ENCODE measurements at regions not wholly inside any gene's neighbourhood (a gene's known extent, or its start where the extent isn't known, plus 50 kb on each side); places are given as distances from the start of the nearest gene placed in this dataset.

GRCh38 chr6:144820270-144820669, 535.1 kb downstream of the UTRN start:
- POLR2A ChIA-PET = no interaction called here
- WGBS (ENCODE audit: low lambda C conversion rate) = 96% methylated on average over 1 of the region's 1 CpG
- intact Hi-C loops (cut with micrococcal nuclease; ENCODE audit: unreplicated experiment) = no loop called here
- TF ChIP-seq TIGD3 (CRISPR knock-in tag; IDR thresholded peaks at IDR 0.05; ENCODE audit: borderline replicate concordance) = no peak
- TF ChIP-seq PCBP1 (IDR thresholded peaks at IDR 0.05; ENCODE audit: borderline replicate concordance, low read depth, low read length) = no peak
- TF ChIP-seq MXD4 (CRISPR knock-in tag; IDR thresholded peaks at IDR 0.05) = no peak
- TF ChIP-seq CCAR2 (optimal IDR thresholded peaks at IDR 0.05; ENCODE audit: low read depth, low read length) = no peak
- TF ChIP-seq ZNF546 (CRISPR knock-in tag; conservative IDR thresholded peaks at IDR 0.05) = no peak
- no peak for TF ChIP-seq THRA (CRISPR knock-in tag; IDR thresholded peaks at IDR 0.05; ENCODE audit: borderline replicate concordance)
- no peak for TF ChIP-seq ZNF280B (CRISPR knock-in tag; IDR thresholded peaks at IDR 0.05; ENCODE audit: borderline replicate concordance)
- no peak for TF ChIP-seq MTERF4 (CRISPR knock-in tag; IDR thresholded peaks at IDR 0.05)
- no peak for TF ChIP-seq ZFP91 (CRISPR knock-in tag; IDR thresholded peaks at IDR 0.05; ENCODE audit: borderline replicate concordance)
- TF ChIP-seq ZNF350 (CRISPR knock-in tag; IDR thresholded peaks at IDR 0.05; ENCODE audit: borderline replicate concordance, low read depth) = no peak
- TF ChIP-seq GZF1 (CRISPR knock-in tag; IDR thresholded peaks at IDR 0.05) = no peak
- TF ChIP-seq ZNF672 (CRISPR knock-in tag; IDR thresholded peaks at IDR 0.05) = no peak
- no peak for TF ChIP-seq PHF21A (CRISPR knock-in tag; IDR thresholded peaks at IDR 0.05)
- no peak for TF ChIP-seq ZNF101 (CRISPR knock-in tag; IDR thresholded peaks at IDR 0.05; ENCODE audit: borderline replicate concordance, low read depth)
- no peak for TF ChIP-seq SATB2 (CRISPR knock-in tag; IDR thresholded peaks at IDR 0.05)
- TF ChIP-seq ZFP37 (CRISPR knock-in tag; IDR thresholded peaks at IDR 0.05; ENCODE audit: borderline replicate concordance) = no peak

More at GRCh38 chr6:144820270-144820669, 535.1 kb downstream of the UTRN start:
- Histone ChIP-seq H3K4me1 (ENCODE audit: insufficient read depth, low read length) (peaks cover 6% of the 10 kb centered on the region; the same call in 1 of the 2 replicates), H3K79me2 (ENCODE audit: insufficient read depth, low read length) (no peaks in the 10 kb centered on the region), H3K27me3 (ENCODE audit: control insufficient read depth in 1 of 2, insufficient read depth in 2 of 2, low read length in 2 of 2) (no peaks in the 10 kb centered on the region), H2AFZ (ENCODE audit: low read length) (no peak overlapping the region), H3K36me3 (replicated peaks in 1 of 2; ENCODE audit: control insufficient read depth in 1 of 2, insufficient read depth in 2 of 2, low read length in 2 of 2) (peaks cover 9 to 16% of the 10 kb centered on the region in 2 experiments), H3K9ac (ENCODE audit: insufficient read depth, low read depth, low read length) (no peak overlapping the region), H3K9me3 (ENCODE audit: low read length) (no peaks in the 10 kb centered on the region), H3K27ac (ENCODE audit: extremely low read length, insufficient read depth, low read length) (no peak overlapping the region), H3K4me3 (replicated peaks in 1 of 3; ENCODE audit: insufficient read depth in 1 of 3, low read depth in 2 of 3, low read length in 3 of 3) (no peak overlapping the region), H4K20me1 (ENCODE audit: insufficient read depth, low read length) (no peaks in the 10 kb centered on the region), H3K4me2 (ENCODE audit: low read depth, low read length) (no peak overlapping the region)
- in situ Hi-C loops (cut with HindIII; ENCODE audit: extremely low pct_ligation_motif_present, low pct_unique_long_range_greater_than_20kb) = no loop called here
- BruUV-seq (replicated peaks) = no TSS peak
- FAIRE-seq (no peak), ATAC-seq (no peak), DNase-seq (ENCODE audit: low spot score) (no peak)
- CTCF ChIA-PET (ENCODE audit: low intra/inter-chr PET ratio, low total read pairs) = no interaction called here

All from HepG2 (cell line).